H9 (cell line): ENCODE measurements at regions not wholly inside any gene's neighbourhood (a gene's known extent, or its start where the extent isn't known, plus 50 kb on each side); places are given as distances from the start of the nearest gene placed in this dataset.

Experiments
- DNase-seq: peaks from one replicate; pipeline ENCODE4 v3.0.0-alpha.2; 2017
- H2AFZ ChIP-seq: one replicate; pipeline ENCODE4 v1.6.1; 2013; ENCODE audit warnings: mild to moderate bottlenecking, low read length, control low read depth, moderate library complexity
- H2AK5ac ChIP-seq: 2 replicates; pipeline ENCODE4 v1.6.1; 2013; ENCODE audit warnings: low read length, control low read depth, mixed read lengths; ENCODE audit not compliant: insufficient read length
- H2BK120ac ChIP-seq: one replicate; pipeline ENCODE4 v1.6.1; 2013; ENCODE audit warnings: low read depth, mild to moderate bottlenecking, low read length, control low read depth, inconsistent platforms; ENCODE audit not compliant: poor library complexity, severe bottlenecking
- H2BK12ac ChIP-seq: 2 replicates; pipeline ENCODE4 v1.6.1; 2013; ENCODE audit warnings: low read length, control low read depth, mixed read lengths, low read depth; ENCODE audit not compliant: insufficient read length
- H2BK15ac ChIP-seq: 2 replicates; pipeline ENCODE4 v1.6.1; 2013; ENCODE audit warnings: low read depth, low read length, control low read depth
- H2BK20ac ChIP-seq: one replicate; pipeline ENCODE4 v1.6.1; 2013; ENCODE audit warnings: low read depth, mild to moderate bottlenecking, low read length, control low read depth, inconsistent platforms; ENCODE audit not compliant: poor library complexity, severe bottlenecking
- H2BK5ac ChIP-seq: 2 replicates; pipeline ENCODE4 v1.6.1; 2013; ENCODE audit warnings: low read length, control low read depth, mixed read lengths; ENCODE audit not compliant: insufficient read length
- H3K14ac ChIP-seq: 2 replicates; pipeline ENCODE4 v1.6.1; 2013; ENCODE audit warnings: low read length, control low read depth; ENCODE audit not compliant: insufficient read depth
- H3K18ac ChIP-seq: 2 replicates; pipeline ENCODE4 v1.6.1; 2013; ENCODE audit warnings: low read depth, mild to moderate bottlenecking, mixed read lengths, low read length, control low read depth; ENCODE audit not compliant: insufficient read length
- H3K23ac ChIP-seq: 2 replicates; pipeline ENCODE4 v1.6.1; 2013; ENCODE audit warnings: low read length, control low read depth, mixed read lengths, low read depth; ENCODE audit not compliant: insufficient read length
- H3K23me2 ChIP-seq: 2 replicates; pipeline ENCODE4 v1.6.1; 2013; ENCODE audit warnings: low read depth, mild to moderate bottlenecking, mixed read lengths, low read length, control low read depth; ENCODE audit not compliant: insufficient read length, poor library complexity, severe bottlenecking
- H3K27ac ChIP-seq: 2 replicates; pipeline ENCODE4 v1.5.1; 2013; ENCODE audit warnings: low read length, control low read depth, mixed read lengths, low read depth; ENCODE audit not compliant: insufficient read length
- H3K27me3 ChIP-seq: 2 replicates; pipeline ENCODE4 v1.6.1; 2013; ENCODE audit warnings: low read length, control low read depth, inconsistent platforms; ENCODE audit not compliant: insufficient read depth
- H3K4ac ChIP-seq: 2 replicates; pipeline ENCODE4 v1.6.1; 2013; ENCODE audit warnings: low read depth, mild to moderate bottlenecking, control low read depth, inconsistent platforms, low read length, moderate library complexity
- H3K4me1 ChIP-seq: 2 replicates; pipeline ENCODE4 v1.6.1; 2013; ENCODE audit warnings: low read length, control low read depth, inconsistent platforms; ENCODE audit not compliant: insufficient read depth
- H3K4me2 ChIP-seq: 2 replicates; pipeline ENCODE4 v1.6.1; 2013; ENCODE audit warnings: low read length, control low read depth, mixed read lengths; ENCODE audit not compliant: insufficient read length, insufficient read depth
- H3K56ac ChIP-seq: 2 replicates; pipeline ENCODE4 v1.6.1; 2013; ENCODE audit warnings: low read depth, mild to moderate bottlenecking, mixed read lengths, low read length, control low read depth; ENCODE audit not compliant: insufficient read length
- H3K79me1 ChIP-seq: 2 replicates; pipeline ENCODE4 v1.6.1; 2013; ENCODE audit warnings: low read depth, mild to moderate bottlenecking, moderate library complexity, low read length, control low read depth, inconsistent platforms; ENCODE audit not compliant: insufficient read depth, poor library complexity, severe bottlenecking
- H3K79me2 ChIP-seq: 2 replicates; pipeline ENCODE4 v1.6.1; 2013; ENCODE audit warnings: low read length, control low read depth, inconsistent platforms; ENCODE audit not compliant: insufficient read depth
- H3K9ac ChIP-seq: 2 replicates; pipeline ENCODE4 v1.6.1; 2013; ENCODE audit warnings: low read length, control low read depth, mixed read lengths; ENCODE audit not compliant: insufficient read length; ENCODE audit errors: extremely low read depth
- H3K9me3 ChIP-seq: one replicate; pipeline ENCODE4 v1.6.1; 2013; ENCODE audit warnings: low read depth, low read length, inconsistent platforms; ENCODE audit not compliant: control insufficient read depth
- H3T11ph ChIP-seq: one replicate; pipeline ENCODE4 v1.6.1; 2013; ENCODE audit warnings: mild to moderate bottlenecking, low read length, control low read depth, inconsistent platforms
- H4K20me1 ChIP-seq: one replicate; pipeline ENCODE4 v1.6.1; 2013; ENCODE audit not compliant: control insufficient read depth, insufficient read length, insufficient read depth
- H4K5ac ChIP-seq: 2 replicates; pipeline ENCODE4 v1.6.1; 2013; ENCODE audit warnings: low read depth, mild to moderate bottlenecking, mixed read lengths, low read length, control low read depth; ENCODE audit not compliant: insufficient read length
- H4K8ac ChIP-seq: replicated peaks from 2 replicates; pipeline ENCODE4 v1.6.1; 2013; ENCODE audit warnings: low read length, control low read depth, mixed read lengths, low read depth; ENCODE audit not compliant: insufficient read length
- H4K91ac ChIP-seq: 2 replicates; pipeline ENCODE4 v1.6.1; 2013; ENCODE audit warnings: low read depth, mild to moderate bottlenecking, moderate library complexity, mixed read lengths, low read length, control low read depth; ENCODE audit not compliant: insufficient read length
- H3K27ac Mint-ChIP-seq, 3 experiments: 2 replicates in 2 of 3; 3 replicates in 1 of 3; pipeline ENCODE4 v1.8.0; 2020 to 2021; ENCODE audit warnings: mixed read lengths in 3 of 3, mild to moderate bottlenecking in 1 of 3, moderate library complexity in 1 of 3
- H3K27me3 Mint-ChIP-seq: 2 replicates; pipeline ENCODE4 v1.8.0; 2021; ENCODE audit warnings: low read depth, mild to moderate bottlenecking, moderate library complexity, mixed read lengths
- H3K36me3 Mint-ChIP-seq, 3 experiments: 2 replicates in 2 of 3; 3 replicates in 1 of 3; pipeline ENCODE4 v1.8.0; 2020 to 2021; ENCODE audit warnings: low read depth in 3 of 3, mixed read lengths in 3 of 3; ENCODE audit not compliant: insufficient read depth in 1 of 3
- H3K4me1 Mint-ChIP-seq, 2 experiments: 2 replicates each; pipeline ENCODE4 v1.8.0; 2020; ENCODE audit warnings: mixed read lengths in 2 of 2
- H3K4me3 Mint-ChIP-seq, 2 experiments: 2 replicates in 1 of 2; 3 replicates in 1 of 2; pipeline ENCODE4 v1.8.0; 2020 to 2021; ENCODE audit warnings: mild to moderate bottlenecking in 2 of 2, mixed read lengths in 2 of 2, moderate library complexity in 1 of 2
- H3K9me3 Mint-ChIP-seq, 2 experiments: 2 replicates in 1 of 2; 3 replicates in 1 of 2; pipeline ENCODE4 v1.8.0; 2020; ENCODE audit warnings: mild to moderate bottlenecking in 2 of 2, mixed read lengths in 2 of 2, moderate library complexity in 1 of 2
- WGBS: extraction: QIAGEN DNeasy Blood & Tissue Kit; methylation state at CpG from one replicate; pipeline ENCODE4 v1.1.7; 2013; ENCODE audit warnings: missing lambda C conversion rate, low lambda C conversion rate, mixed read lengths; ENCODE audit not compliant: insufficient read length; ENCODE audit errors: extremely low coverage; 5-methylcytosine and 5-hydroxymethylcytosine counted together
- TF ChIP-seq, protein P1 (sequence below): fragments of 200-600 bp; sonication (generic); conservative IDR thresholded peaks from 3 replicates; pipeline ENCODE4 v1.8.0; 2021; ENCODE audit warnings: antibody characterized with exemption, mild to moderate bottlenecking

DNA sequence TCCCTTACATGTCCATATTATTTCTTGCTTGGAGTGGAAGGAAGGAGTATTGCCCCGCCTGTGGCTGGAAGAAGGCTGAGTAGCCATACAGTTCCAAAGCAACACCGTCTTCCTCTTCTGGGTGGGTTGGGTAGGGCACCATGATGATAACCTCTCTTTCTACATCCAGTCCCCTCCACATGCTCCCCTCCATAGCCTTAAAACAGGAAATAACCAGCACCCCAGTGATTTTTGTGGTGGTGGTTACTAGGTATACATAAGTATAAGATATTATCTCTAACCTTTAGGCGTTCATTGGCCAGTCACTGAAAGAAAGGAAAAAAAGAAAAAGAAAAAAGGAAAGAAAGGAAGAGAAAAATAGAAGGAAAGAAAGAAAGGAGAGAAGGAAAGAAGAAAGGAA, 63.1 kb downstream of the CXCR4 start:
- Histone ChIP-seq H2AK5ac (no peak overlapping the region), H3K27ac (no peak overlapping the region), H3K79me2 (no peaks in the 10 kb centered on the region), H3K18ac (no peak overlapping the region), H4K5ac (no peak overlapping the region), H3K9me3 (no peaks in the 10 kb centered on the region), H2BK15ac (no peak overlapping the region), H4K20me1 (no peaks in the 10 kb centered on the region), H3K14ac (no peak overlapping the region), H4K91ac (no peak overlapping the region), H2BK20ac (no peak overlapping the region), H2BK5ac (no peak overlapping the region), H3K23me2 (no peaks in the 10 kb centered on the region), H3K23ac (no peak overlapping the region), H3K56ac (no peak overlapping the region), H3K4me1 (no peaks in the 10 kb centered on the region), H3K9ac (no peak overlapping the region), H3K79me1 (no peaks in the 10 kb centered on the region), H3K4ac (no peak overlapping the region), H2AFZ (no peak overlapping the region), H2BK120ac (no peak overlapping the region), H3K27me3 (no peaks in the 10 kb centered on the region), H2BK12ac (no peak overlapping the region), H4K8ac (no peak overlapping the region), H3K4me2 (no peak overlapping the region), H3T11ph (no peak overlapping the region)
- H3K27ac Mint-ChIP-seq = no peak overlapping the region; a peak in 1 of 7 replicates
- peaks cover 11 to 13% of the 10 kb centered on the region in 2 experiments for H3K4me1 Mint-ChIP-seq
- no peak overlapping the region for H3K4me3 Mint-ChIP-seq
- H3K27me3 Mint-ChIP-seq = no peaks in the 10 kb centered on the region
- H3K36me3 Mint-ChIP-seq = 0 out of 7 replicates have a peak, but pooled peaks cover 0 to 2% (median 0%) of the 10 kb centered on the region in 3 experiments
- DNase-seq = no peak
- no CpG with 5 or more reads among the region's 3 CpGs for WGBS
- H3K9me3 Mint-ChIP-seq = no peaks in the 10 kb centered on the region; a peak in 2 of 5 replicates
- TF ChIP-seq, protein P1, sequence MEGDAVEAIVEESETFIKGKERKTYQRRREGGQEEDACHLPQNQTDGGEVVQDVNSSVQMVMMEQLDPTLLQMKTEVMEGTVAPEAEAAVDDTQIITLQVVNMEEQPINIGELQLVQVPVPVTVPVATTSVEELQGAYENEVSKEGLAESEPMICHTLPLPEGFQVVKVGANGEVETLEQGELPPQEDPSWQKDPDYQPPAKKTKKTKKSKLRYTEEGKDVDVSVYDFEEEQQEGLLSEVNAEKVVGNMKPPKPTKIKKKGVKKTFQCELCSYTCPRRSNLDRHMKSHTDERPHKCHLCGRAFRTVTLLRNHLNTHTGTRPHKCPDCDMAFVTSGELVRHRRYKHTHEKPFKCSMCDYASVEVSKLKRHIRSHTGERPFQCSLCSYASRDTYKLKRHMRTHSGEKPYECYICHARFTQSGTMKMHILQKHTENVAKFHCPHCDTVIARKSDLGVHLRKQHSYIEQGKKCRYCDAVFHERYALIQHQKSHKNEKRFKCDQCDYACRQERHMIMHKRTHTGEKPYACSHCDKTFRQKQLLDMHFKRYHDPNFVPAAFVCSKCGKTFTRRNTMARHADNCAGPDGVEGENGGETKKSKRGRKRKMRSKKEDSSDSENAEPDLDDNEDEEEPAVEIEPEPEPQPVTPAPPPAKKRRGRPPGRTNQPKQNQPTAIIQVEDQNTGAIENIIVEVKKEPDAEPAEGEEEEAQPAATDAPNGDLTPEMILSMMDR = no peak
